ENCODE measurements at regions not wholly inside any gene's neighbourhood (a gene's known extent, or its start where the extent isn't known, plus 50 kb on each side); places are given as distances from the start of the nearest gene placed in this dataset.

GRCh38 chr2:59308108-59308507, 1067.0 kb upstream of the FANCL start:
- Histone ChIP-seq H3K27me3 (ENCODE audit: low read length) (no peaks in the 10 kb centered on the region), H4K20me1 (ENCODE audit: low read depth, low read length) (no peaks in the 10 kb centered on the region), H3K9me3 (ENCODE audit: insufficient read depth, low read length) (no peaks in the 10 kb centered on the region), H3K9ac (ENCODE audit: low read length) (no peak overlapping the region), H3F3A (ENCODE audit: insufficient read depth) (no peaks in the 10 kb centered on the region), H3K9me2 (replicated peaks; ENCODE audit: insufficient read depth, low read length) (no peaks in the 10 kb centered on the region), H3K4me2 (ENCODE audit: low read depth, low read length, poor library complexity, severe bottlenecking) (no peak overlapping the region), H3K79me2 (ENCODE audit: insufficient read depth, low read length) (no peaks in the 10 kb centered on the region), H3K36me3 (ENCODE audit: low read length) (no peaks in the 10 kb centered on the region), H2AFZ (ENCODE audit: low read depth, low read length, severe bottlenecking) (no peak overlapping the region), H3K4me3 (ENCODE audit: insufficient read depth, low read length, poor library complexity, severe bottlenecking) (no peak overlapping the region), H3K27ac (ENCODE audit: low read depth, low read length) (no peak overlapping the region)
- TF ChIP-seq CTCF (IDR thresholded peaks at IDR 0.05; ENCODE audit: insufficient read depth, low read length, poor library complexity, severe bottlenecking) = no peak
- TF ChIP-seq EZH2phosphoT487 (conservative IDR thresholded peaks at IDR 0.05; ENCODE audit: low read length) = no peak

- Histone ChIP-seq H3K27me3 (ENCODE audit: low read length) (no peaks in the 10 kb centered on the region), H2AFZ (ENCODE audit: low read depth, low read length, severe bottlenecking) (no peak overlapping the region), H4K20me1 (ENCODE audit: low read depth, low read length) (no peaks in the 10 kb centered on the region), H3K27ac (ENCODE audit: low read depth, low read length) (no peak overlapping the region), H3K4me2 (ENCODE audit: low read depth, low read length, poor library complexity, severe bottlenecking) (no peak overlapping the region), H3K4me3 (ENCODE audit: insufficient read depth, low read length, poor library complexity, severe bottlenecking) (no peak overlapping the region), H3K79me2 (ENCODE audit: insufficient read depth, low read length) (no peaks in the 10 kb centered on the region), H3K9me3 (ENCODE audit: insufficient read depth, low read length) (no peaks in the 10 kb centered on the region), H3K9me2 (replicated peaks; ENCODE audit: insufficient read depth, low read length) (no peaks in the 10 kb centered on the region), H3F3A (ENCODE audit: insufficient read depth) (no peaks in the 10 kb centered on the region), H3K36me3 (ENCODE audit: low read length) (no peaks in the 10 kb centered on the region), H3K9ac (ENCODE audit: low read length) (no peak overlapping the region)
- no peak for TF ChIP-seq CTCF (IDR thresholded peaks at IDR 0.05; ENCODE audit: insufficient read depth, low read length, poor library complexity, severe bottlenecking)
- no peak for TF ChIP-seq EZH2phosphoT487 (conservative IDR thresholded peaks at IDR 0.05; ENCODE audit: low read length)
Measured at GRCh38 chr2:59307196-59307595, 1066.1 kb upstream of the FANCL start.

- H2AFZ ChIP-seq (ENCODE audit: low read depth, low read length, severe bottlenecking) = no peak overlapping the region
Measured at GRCh38 chr2:59303272-59303671, 1062.1 kb upstream of the FANCL start.

More at GRCh38 chr2:59303272-59303671, 1062.1 kb upstream of the FANCL start:
- Histone ChIP-seq H3F3A (ENCODE audit: insufficient read depth) (no peaks in the 10 kb centered on the region), H3K36me3 (ENCODE audit: low read length) (no peaks in the 10 kb centered on the region), H3K27me3 (ENCODE audit: low read length) (no peaks in the 10 kb centered on the region), H3K4me3 (ENCODE audit: insufficient read depth, low read length, poor library complexity, severe bottlenecking) (no peak overlapping the region), H3K27ac (ENCODE audit: low read depth, low read length) (no peak overlapping the region), H3K9me2 (replicated peaks; ENCODE audit: insufficient read depth, low read length) (no peaks in the 10 kb centered on the region), H3K9ac (ENCODE audit: low read length) (no peak overlapping the region), H3K79me2 (ENCODE audit: insufficient read depth, low read length) (no peaks in the 10 kb centered on the region), H3K4me2 (ENCODE audit: low read depth, low read length, poor library complexity, severe bottlenecking) (no peak overlapping the region), H3K9me3 (ENCODE audit: insufficient read depth, low read length) (no peaks in the 10 kb centered on the region), H4K20me1 (ENCODE audit: low read depth, low read length) (no peaks in the 10 kb centered on the region)
- TF ChIP-seq EZH2phosphoT487 (conservative IDR thresholded peaks at IDR 0.05; ENCODE audit: low read length) (no peak), CTCF (IDR thresholded peaks at IDR 0.05; ENCODE audit: insufficient read depth, low read length, poor library complexity, severe bottlenecking) (no peak)
